SK-N-SH (cell line): ENCODE measurements at regions not wholly inside any gene's neighbourhood (a gene's known extent, or its start where the extent isn't known, plus 50 kb on each side); places are given as distances from the start of the nearest gene placed in this dataset.

ENCODE experiments used
- CTCF ChIA-PET: fragments of 300-600, 350-600 bp; formaldehyde crosslinking; extraction: SDS; loops from one replicate; lab custom pipeline; 2021; lab: Yijun Ruan, JAX
- POLR2A ChIA-PET: fragments of 350-600 bp; sonication (Branson Sonifier 250); formaldehyde crosslinking; extraction: SDS; loops from one replicate; lab custom pipeline; 2020; ENCODE audit warnings: antibody characterized with exemption, inconsistent platforms; lab: Yijun Ruan, JAX
- DNase-seq: peaks from one replicate; pipeline ENCODE4 v3.0.0; 2012
- H2AFZ ChIP-seq: fragments of 200-600 bp; sonication (generic); 2 replicates; pipeline ENCODE4 v1.8.1; 2016; ENCODE audit warnings: antibody characterized with exemption, mild to moderate bottlenecking, low read depth
- H3F3A ChIP-seq: fragments of 200-600 bp; sonication (generic); replicated peaks from 2 replicates; pipeline ENCODE3; 2016; ENCODE audit warnings: antibody characterized with exemption, mild to moderate bottlenecking; ENCODE audit not compliant: insufficient read depth
- H3K27ac ChIP-seq, 2 experiments: fragments of 200-500 bp in 1 of 2; fragments of 200-600 bp in 1 of 2; sonication (Bioruptor generic) in 1 of 2; sonication (generic), shearing (Covaris generic) in 1 of 2; 2 replicates each; pipeline versions ENCODE4 v1.5.1 to v1.6.1; 2014 to 2016; ENCODE audit warnings: low read depth in 2 of 2, inconsistent platforms in 1 of 2, low read length in 1 of 2, mild to moderate bottlenecking in 1 of 2, mixed read lengths in 1 of 2
- H3K27me3 ChIP-seq: fragments of 200-600 bp; sonication (generic), shearing (Covaris generic); 2 replicates; pipeline ENCODE4 v1.6.1; 2016; ENCODE audit warnings: mixed run types; ENCODE audit not compliant: insufficient read depth
- H3K36me3 ChIP-seq, 2 experiments: fragments of 200-500 bp in 1 of 2; fragments of 200-600 bp in 1 of 2; sonication (Bioruptor generic) in 1 of 2; sonication (generic) in 1 of 2; replicated peaks in 1 of 2; 2 replicates each; pipeline versions ENCODE3 to v1.5.1; 2014 to 2016; ENCODE audit warnings: low read length in 1 of 2, mild to moderate bottlenecking in 1 of 2; ENCODE audit not compliant: insufficient read depth in 2 of 2, control insufficient read depth in 1 of 2
- H3K4me1 ChIP-seq, 2 experiments: fragments of 200-500 bp in 1 of 2; fragments of 200-600 bp in 1 of 2; sonication (Bioruptor generic) in 1 of 2; sonication (generic), shearing (Covaris generic) in 1 of 2; 2 replicates each; pipeline versions ENCODE4 v1.5.1 to v1.6.1; 2014 to 2016; ENCODE audit warnings: low read depth in 1 of 2, low read length in 1 of 2, mixed run types in 1 of 2; ENCODE audit not compliant: insufficient read depth in 2 of 2, control insufficient read depth in 1 of 2
- H3K4me2 ChIP-seq: fragments of 200-600 bp; sonication (generic), shearing (Covaris generic); 2 replicates; pipeline ENCODE4 v1.6.1; 2017; ENCODE audit warnings: mixed run types
- H3K4me3 ChIP-seq, 2 experiments: fragments of 200-500 bp in 1 of 2; fragments of 200-600 bp in 1 of 2; sonication (Bioruptor generic) in 1 of 2; sonication (generic), shearing (Covaris generic) in 1 of 2; 2 replicates each; pipeline versions ENCODE4 v1.5.1 to v1.8.1; 2014 to 2016; ENCODE audit warnings: low read depth in 2 of 2, inconsistent platforms in 1 of 2, low read length in 1 of 2, mild to moderate bottlenecking in 1 of 2, mixed read lengths in 1 of 2, moderate library complexity in 1 of 2
- H3K79me2 ChIP-seq: fragments of 200-600 bp; sonication (generic); 2 replicates; pipeline ENCODE4 v1.8.1; 2017; ENCODE audit warnings: mild to moderate bottlenecking; ENCODE audit not compliant: insufficient read depth
- H3K9ac ChIP-seq: fragments of 200-600 bp; sonication (generic); 2 replicates; pipeline ENCODE4 v1.6.1; 2017; ENCODE audit warnings: mixed run types
- H3K9me2 ChIP-seq: fragments of 200-600 bp; sonication (generic); 2 replicates; pipeline ENCODE4 v1.6.1; 2017; ENCODE audit warnings: mixed run types
- H3K9me3 ChIP-seq: fragments of 200-600 bp; sonication (generic); 2 replicates; pipeline ENCODE4 v1.6.1; 2017; ENCODE audit warnings: mixed run types, mild to moderate bottlenecking, moderate library complexity
- H4K20me1 ChIP-seq: fragments of 200-600 bp; sonication (generic); 2 replicates; pipeline ENCODE4 v1.6.1; 2017; ENCODE audit warnings: mild to moderate bottlenecking, mixed run types; ENCODE audit not compliant: insufficient read depth
- CHD2 ChIP-seq: fragments of 150-350 bp; IDR thresholded peaks from 2 replicates; pipeline ENCODE4 v1.6.1; 2018; ENCODE audit warnings: low read length; ENCODE audit not compliant: partially characterized antibody
- CTCF ChIP-seq: fragments of 200-600 bp; sonication (generic); IDR thresholded peaks from 2 replicates; pipeline ENCODE4 v1.6.1; 2017; ENCODE audit warnings: antibody characterized with exemption, mild to moderate bottlenecking, moderate library complexity
- ELF1 ChIP-seq: IDR thresholded peaks from 2 replicates; pipeline ENCODE4 v1.4.0; 2012
- EP300 ChIP-seq, 2 experiments: IDR thresholded peaks; 2 replicates each; pipeline versions ENCODE4 v1.4.0 to v1.6.1; 2012; ENCODE audit warnings: borderline replicate concordance in 1 of 2, low read depth in 1 of 2, low read length in 1 of 2
- EZH2phosphoT487 ChIP-seq: fragments of 200-600 bp; sonication (generic); IDR thresholded peaks from 2 replicates; pipeline ENCODE4 v1.6.1; 2017; ENCODE audit warnings: low read depth, mixed run types, mild to moderate bottlenecking, antibody characterized with exemption, moderate library complexity, borderline replicate concordance
- FOSL2 ChIP-seq: IDR thresholded peaks from 2 replicates; pipeline ENCODE4 v1.4.0; 2012; ENCODE audit warnings: low read depth, mild to moderate bottlenecking, moderate library complexity, borderline replicate concordance
- JUND ChIP-seq: IDR thresholded peaks from 2 replicates; pipeline ENCODE4 v1.4.0; 2012
- MXI1 ChIP-seq: IDR thresholded peaks from 2 replicates; pipeline ENCODE4 v1.6.1; 2012; ENCODE audit warnings: mild to moderate bottlenecking, low read depth, low read length, improper control_type of control experiment
- NRF1 ChIP-seq: IDR thresholded peaks from 2 replicates; pipeline ENCODE4 v1.6.1; 2012; ENCODE audit warnings: low read depth, mild to moderate bottlenecking, low read length
- REST ChIP-seq: IDR thresholded peaks from 2 replicates; pipeline ENCODE4 v1.6.1; 2012; ENCODE audit warnings: mild to moderate bottlenecking, low read depth, low read length, moderate library complexity
- RFX5 ChIP-seq: IDR thresholded peaks from 2 replicates; pipeline ENCODE4 v1.6.1; 2012; ENCODE audit warnings: mild to moderate bottlenecking, improper control_type of control experiment, low read length
- SIN3A ChIP-seq: IDR thresholded peaks from 2 replicates; pipeline ENCODE4 v1.6.1; 2012; ENCODE audit warnings: low read depth, mild to moderate bottlenecking, low read length, moderate library complexity, borderline replicate concordance
- SMC3 ChIP-seq: IDR thresholded peaks from 2 replicates; pipeline ENCODE4 v1.6.1; 2012; ENCODE audit warnings: low read depth, low read length, improper control_type of control experiment
- TCF12 ChIP-seq: IDR thresholded peaks from 2 replicates; pipeline ENCODE4 v1.4.0; 2012
- USF1 ChIP-seq: IDR thresholded peaks from 2 replicates; pipeline ENCODE4 v1.4.0; 2012; ENCODE audit warnings: low read depth, borderline replicate concordance
- YY1 ChIP-seq: IDR thresholded peaks from 2 replicates; pipeline ENCODE4 v1.4.0; 2012; ENCODE audit warnings: low read depth, mild to moderate bottlenecking
- WGBS: methylation state at CpG from one replicate; pipeline ENCODE4 v1.1.6; 2017; ENCODE audit warnings: low lambda C conversion rate; 5-methylcytosine and 5-hydroxymethylcytosine counted together

- Histone ChIP-seq H3F3A (no peaks in the 10 kb centered on the region), H3K9me2 (no peaks in the 10 kb centered on the region), H3K27ac (no peak overlapping the region), H3K27me3 (no peaks in the 10 kb centered on the region), H3K79me2 (no peaks in the 10 kb centered on the region), H3K9ac (no peak overlapping the region), H3K4me3 (no peak overlapping the region), H3K4me1 (no peaks in the 10 kb centered on the region), H4K20me1 (no peaks in the 10 kb centered on the region), H2AFZ (no peak overlapping the region), H3K9me3 (no peaks in the 10 kb centered on the region), H3K4me2 (no peak overlapping the region), H3K36me3 (no peaks in the 10 kb centered on the region)
- POLR2A ChIA-PET, result no interaction called here
- TF ChIP-seq ELF1, result no peak
- no peak for TF ChIP-seq SIN3A
- TF ChIP-seq EZH2phosphoT487, result no peak
- TF ChIP-seq CHD2, result no peak
- TF ChIP-seq USF1, result no peak
- no peak for TF ChIP-seq NRF1
- no peak for TF ChIP-seq YY1
- no peak for TF ChIP-seq FOSL2
- no peak for TF ChIP-seq EP300 (IDR thresholded peaks at IDR 0.05; ENCODE audit: borderline replicate concordance in 1 of 2, low read depth in 1 of 2, low read length in 1 of 2)
- TF ChIP-seq RFX5, result no peak
- TF ChIP-seq SMC3, result no peak
- no peak for TF ChIP-seq JUND
- TF ChIP-seq CTCF, result no peak
- no peak for TF ChIP-seq MXI1
- TF ChIP-seq REST, result no peak
- no peak for TF ChIP-seq TCF12
- DNase-seq, result no peak
- CTCF ChIA-PET, result no interaction called here
- 83% methylated on average over 1 of the region's 1 CpG for WGBS
These were observed 359.2 kb downstream of the NR2F1-AS1 start for GRCh38 chr5:93221773-93222172.
